MM.1S (cell line): ENCODE measurements at regions not wholly inside any gene's neighbourhood (a gene's known extent, or its start where the extent isn't known, plus 50 kb on each side); places are given as distances from the start of the nearest gene placed in this dataset.

Experiments
- EZH2 ChIP-seq: fragments of 300-600 bp; sonication (generic); optimal IDR thresholded peaks from 2 replicates; pipeline ENCODE3; 2017; ENCODE audit warnings: low read depth, mild to moderate bottlenecking, antibody characterized with exemption, low read length, mixed read lengths
- EZH2phosphoT487 ChIP-seq: fragments of 300-600 bp; sonication (generic); IDR thresholded peaks from 2 replicates; pipeline ENCODE4 v1.6.1; 2018; ENCODE audit warnings: antibody characterized with exemption, low read length
- TF ChIP-seq, protein P1 (sequence below): fragments of 300-600 bp; sonication (generic); IDR thresholded peaks from 2 replicates; pipeline ENCODE4 v1.5.1; 2016; ENCODE audit warnings: antibody characterized with exemption, low read length, mixed read lengths

GRCh38 chr17:36850790-36851189 lies 86.5 kb upstream of the LHX1 start:
- TF ChIP-seq, protein P1, sequence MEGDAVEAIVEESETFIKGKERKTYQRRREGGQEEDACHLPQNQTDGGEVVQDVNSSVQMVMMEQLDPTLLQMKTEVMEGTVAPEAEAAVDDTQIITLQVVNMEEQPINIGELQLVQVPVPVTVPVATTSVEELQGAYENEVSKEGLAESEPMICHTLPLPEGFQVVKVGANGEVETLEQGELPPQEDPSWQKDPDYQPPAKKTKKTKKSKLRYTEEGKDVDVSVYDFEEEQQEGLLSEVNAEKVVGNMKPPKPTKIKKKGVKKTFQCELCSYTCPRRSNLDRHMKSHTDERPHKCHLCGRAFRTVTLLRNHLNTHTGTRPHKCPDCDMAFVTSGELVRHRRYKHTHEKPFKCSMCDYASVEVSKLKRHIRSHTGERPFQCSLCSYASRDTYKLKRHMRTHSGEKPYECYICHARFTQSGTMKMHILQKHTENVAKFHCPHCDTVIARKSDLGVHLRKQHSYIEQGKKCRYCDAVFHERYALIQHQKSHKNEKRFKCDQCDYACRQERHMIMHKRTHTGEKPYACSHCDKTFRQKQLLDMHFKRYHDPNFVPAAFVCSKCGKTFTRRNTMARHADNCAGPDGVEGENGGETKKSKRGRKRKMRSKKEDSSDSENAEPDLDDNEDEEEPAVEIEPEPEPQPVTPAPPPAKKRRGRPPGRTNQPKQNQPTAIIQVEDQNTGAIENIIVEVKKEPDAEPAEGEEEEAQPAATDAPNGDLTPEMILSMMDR = no peak
- TF ChIP-seq EZH2 = no peak
- TF ChIP-seq EZH2phosphoT487 = no peak
